Liver (tissue), 8 donors: ENCODE measurements at regions not wholly inside any gene's neighbourhood (a gene's known extent, or its start where the extent isn't known, plus 50 kb on each side); places are given as distances from the start of the nearest gene placed in this dataset.

Source experiments
- DNase-seq: peaks from one replicate; pipeline ENCODE4 v3.0.0-alpha.2; 2017; ENCODE audit warnings: low spot score
- H3K27ac ChIP-seq, 2 donors: one replicate each; pipeline ENCODE4 v1.7.0; 2013; ENCODE audit warnings: inconsistent platforms in 2 of 2, low read length in 2 of 2, control low read depth in 1 of 2, low read depth in 1 of 2, mild to moderate bottlenecking in 1 of 2
- H3K27me3 ChIP-seq, 4 donors: one replicate each; pipeline versions ENCODE4 v1.6.1 to v1.7.0; 2013; ENCODE audit warnings: low read length in 3 of 4, inconsistent platforms in 1 of 4, mild to moderate bottlenecking in 1 of 4, moderate library complexity in 1 of 4; ENCODE audit not compliant: control insufficient read depth in 4 of 4, insufficient read depth in 4 of 4
- H3K36me3 ChIP-seq, 4 donors: one replicate each; pipeline versions ENCODE4 v1.6.1 to v1.7.0; 2013; ENCODE audit warnings: low read length in 3 of 4, mild to moderate bottlenecking in 3 of 4, low read depth in 1 of 4, moderate library complexity in 1 of 4; ENCODE audit not compliant: control insufficient read depth in 4 of 4, insufficient read depth in 3 of 4
- H3K4me1 ChIP-seq, 4 donors: one replicate each; pipeline versions ENCODE4 v1.6.1 to v1.7.0; 2013; ENCODE audit warnings: low read length in 3 of 4, mild to moderate bottlenecking in 3 of 4, moderate library complexity in 1 of 4; ENCODE audit not compliant: control insufficient read depth in 4 of 4, insufficient read depth in 4 of 4
- H3K4me3 ChIP-seq, 3 donors: one replicate each; pipeline versions ENCODE4 v1.6.1 to v1.7.0; 2013; ENCODE audit warnings: low read length in 3 of 3, control low read depth in 1 of 3, low read depth in 1 of 3, mild to moderate bottlenecking in 1 of 3
- H3K9ac ChIP-seq, 2 donors: one replicate each; pipeline ENCODE4 v1.7.0; 2013; ENCODE audit warnings: low read length in 2 of 2, mild to moderate bottlenecking in 2 of 2, moderate library complexity in 2 of 2, control low read depth in 1 of 2, low read depth in 1 of 2
- H3K9me3 ChIP-seq, 4 donors: one replicate each; pipeline versions ENCODE4 v1.6.1 to v1.7.0; 2013; ENCODE audit warnings: low read length in 3 of 4; ENCODE audit not compliant: control insufficient read depth in 4 of 4
- EGR1 ChIP-seq, 2 donors: IDR thresholded peaks; 2 replicates each; pipeline ENCODE4 v1.6.1; 2016 to 2018; ENCODE audit warnings: antibody characterized with exemption in 2 of 2, low read depth in 2 of 2
- GABPA ChIP-seq, 2 donors: IDR thresholded peaks in 1 of 2; conservative IDR thresholded peaks in 1 of 2; 2 replicates each; pipeline ENCODE4 v1.6.1; 2016; ENCODE audit warnings: antibody characterized with exemption in 2 of 2, mild to moderate bottlenecking in 1 of 2, moderate library complexity in 1 of 2
- JUND ChIP-seq, 2 donors: IDR thresholded peaks; 2 replicates each; pipeline ENCODE4 v1.6.1; 2016; ENCODE audit warnings: antibody characterized with exemption in 2 of 2
- NR2F2 ChIP-seq: IDR thresholded peaks from 2 replicates; pipeline ENCODE4 v1.6.1; 2016; ENCODE audit warnings: antibody characterized with exemption
- RAD21 ChIP-seq, 2 donors: IDR thresholded peaks; 2 replicates each; pipeline ENCODE4 v1.6.1; 2016; ENCODE audit warnings: antibody characterized with exemption in 2 of 2, mild to moderate bottlenecking in 2 of 2
- RXRA ChIP-seq, 2 donors: IDR thresholded peaks; 2 replicates each; pipeline ENCODE4 v1.6.1; 2017 to 2018; ENCODE audit warnings: antibody characterized with exemption in 2 of 2, mild to moderate bottlenecking in 1 of 2
- YY1 ChIP-seq: IDR thresholded peaks from 2 replicates; pipeline ENCODE4 v1.6.1; 2016; ENCODE audit warnings: antibody characterized with exemption, mild to moderate bottlenecking
- WGBS: extraction: QIAGEN DNeasy Blood & Tissue Kit; methylation state at CpG from one replicate; pipeline ENCODE4 v1.1.7; 2013; 5-methylcytosine and 5-hydroxymethylcytosine counted together
- TF ChIP-seq, protein P1 (sequence below): fragments of 150-350 bp; IDR thresholded peaks from 2 replicates; pipeline ENCODE4 v1.5.1; 2017; ENCODE audit warnings: improper control_type of control experiment, low read depth, low read length; ENCODE audit not compliant: missing input control
- TF ChIP-seq, protein P2 (sequence below): IDR thresholded peaks from 2 replicates; pipeline ENCODE4 v1.6.1; 2016; ENCODE audit warnings: antibody characterized with exemption, mild to moderate bottlenecking
- TF ChIP-seq, protein P3 (sequence below): IDR thresholded peaks from 2 replicates; pipeline ENCODE4 v1.6.1; 2016; ENCODE audit warnings: antibody characterized with exemption
- TF ChIP-seq, protein P4 (sequence below): IDR thresholded peaks from 2 replicates; pipeline ENCODE4 v1.6.1; 2016; ENCODE audit warnings: antibody characterized with exemption
- donor health status: healthy.
- donor health status: healthy.
- donor health status: healthy.
- donor health status: healthy.
- donor health status: healthy.

DNA sequence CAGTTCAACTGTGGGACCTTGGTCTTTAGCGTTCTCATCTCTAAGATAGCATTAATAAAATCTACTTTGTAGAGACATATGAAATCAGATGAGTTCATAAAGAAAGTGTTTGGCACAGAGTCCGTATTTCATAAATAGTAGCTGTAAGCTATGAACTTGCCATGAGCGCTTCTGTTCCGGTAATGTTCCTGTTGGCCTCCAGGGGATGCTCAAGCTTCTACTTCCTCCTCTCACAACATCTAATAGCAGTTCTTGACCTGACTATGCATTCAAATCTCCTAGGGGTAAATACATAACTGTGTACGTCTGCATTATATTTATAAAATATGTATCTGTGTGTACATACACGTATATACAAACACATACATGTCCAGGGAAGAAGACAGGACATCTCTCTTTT, 288.2 kb upstream of the TMPO start:
- no peaks in the 10 kb centered on the region for H3K36me3 ChIP-seq
- TF ChIP-seq, protein P1, sequence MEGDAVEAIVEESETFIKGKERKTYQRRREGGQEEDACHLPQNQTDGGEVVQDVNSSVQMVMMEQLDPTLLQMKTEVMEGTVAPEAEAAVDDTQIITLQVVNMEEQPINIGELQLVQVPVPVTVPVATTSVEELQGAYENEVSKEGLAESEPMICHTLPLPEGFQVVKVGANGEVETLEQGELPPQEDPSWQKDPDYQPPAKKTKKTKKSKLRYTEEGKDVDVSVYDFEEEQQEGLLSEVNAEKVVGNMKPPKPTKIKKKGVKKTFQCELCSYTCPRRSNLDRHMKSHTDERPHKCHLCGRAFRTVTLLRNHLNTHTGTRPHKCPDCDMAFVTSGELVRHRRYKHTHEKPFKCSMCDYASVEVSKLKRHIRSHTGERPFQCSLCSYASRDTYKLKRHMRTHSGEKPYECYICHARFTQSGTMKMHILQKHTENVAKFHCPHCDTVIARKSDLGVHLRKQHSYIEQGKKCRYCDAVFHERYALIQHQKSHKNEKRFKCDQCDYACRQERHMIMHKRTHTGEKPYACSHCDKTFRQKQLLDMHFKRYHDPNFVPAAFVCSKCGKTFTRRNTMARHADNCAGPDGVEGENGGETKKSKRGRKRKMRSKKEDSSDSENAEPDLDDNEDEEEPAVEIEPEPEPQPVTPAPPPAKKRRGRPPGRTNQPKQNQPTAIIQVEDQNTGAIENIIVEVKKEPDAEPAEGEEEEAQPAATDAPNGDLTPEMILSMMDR, result no peak
- no peak for TF ChIP-seq RAD21 (IDR thresholded peaks at IDR 0.05)
- no peak for TF ChIP-seq GABPA (IDR thresholded peaks at IDR 0.05 in 1 of 2, conservative IDR thresholded peaks at IDR 0.05 in 1 of 2)
- no peak for TF ChIP-seq YY1
- TF ChIP-seq JUND (IDR thresholded peaks at IDR 0.05), result no peak
- TF ChIP-seq, protein P2, sequence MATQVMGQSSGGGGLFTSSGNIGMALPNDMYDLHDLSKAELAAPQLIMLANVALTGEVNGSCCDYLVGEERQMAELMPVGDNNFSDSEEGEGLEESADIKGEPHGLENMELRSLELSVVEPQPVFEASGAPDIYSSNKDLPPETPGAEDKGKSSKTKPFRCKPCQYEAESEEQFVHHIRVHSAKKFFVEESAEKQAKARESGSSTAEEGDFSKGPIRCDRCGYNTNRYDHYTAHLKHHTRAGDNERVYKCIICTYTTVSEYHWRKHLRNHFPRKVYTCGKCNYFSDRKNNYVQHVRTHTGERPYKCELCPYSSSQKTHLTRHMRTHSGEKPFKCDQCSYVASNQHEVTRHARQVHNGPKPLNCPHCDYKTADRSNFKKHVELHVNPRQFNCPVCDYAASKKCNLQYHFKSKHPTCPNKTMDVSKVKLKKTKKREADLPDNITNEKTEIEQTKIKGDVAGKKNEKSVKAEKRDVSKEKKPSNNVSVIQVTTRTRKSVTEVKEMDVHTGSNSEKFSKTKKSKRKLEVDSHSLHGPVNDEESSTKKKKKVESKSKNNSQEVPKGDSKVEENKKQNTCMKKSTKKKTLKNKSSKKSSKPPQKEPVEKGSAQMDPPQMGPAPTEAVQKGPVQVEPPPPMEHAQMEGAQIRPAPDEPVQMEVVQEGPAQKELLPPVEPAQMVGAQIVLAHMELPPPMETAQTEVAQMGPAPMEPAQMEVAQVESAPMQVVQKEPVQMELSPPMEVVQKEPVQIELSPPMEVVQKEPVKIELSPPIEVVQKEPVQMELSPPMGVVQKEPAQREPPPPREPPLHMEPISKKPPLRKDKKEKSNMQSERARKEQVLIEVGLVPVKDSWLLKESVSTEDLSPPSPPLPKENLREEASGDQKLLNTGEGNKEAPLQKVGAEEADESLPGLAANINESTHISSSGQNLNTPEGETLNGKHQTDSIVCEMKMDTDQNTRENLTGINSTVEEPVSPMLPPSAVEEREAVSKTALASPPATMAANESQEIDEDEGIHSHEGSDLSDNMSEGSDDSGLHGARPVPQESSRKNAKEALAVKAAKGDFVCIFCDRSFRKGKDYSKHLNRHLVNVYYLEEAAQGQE, result no peak
- no peak for TF ChIP-seq NR2F2
- no peak for TF ChIP-seq EGR1 (IDR thresholded peaks at IDR 0.05; ENCODE audit: low read depth in 2 of 2)
- TF ChIP-seq, protein P3, sequence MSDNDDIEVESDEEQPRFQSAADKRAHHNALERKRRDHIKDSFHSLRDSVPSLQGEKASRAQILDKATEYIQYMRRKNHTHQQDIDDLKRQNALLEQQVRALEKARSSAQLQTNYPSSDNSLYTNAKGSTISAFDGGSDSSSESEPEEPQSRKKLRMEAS, result no peak
- no peak for TF ChIP-seq RXRA (IDR thresholded peaks at IDR 0.05)
- no peak overlapping the region for H3K9ac ChIP-seq
- WGBS, result 90% methylated on average over 6 of the region's 6 CpGs
- H3K4me1 ChIP-seq, result peaks cover 0 to 4% (median 0%) of the 10 kb centered on the region in 4 donors
- H3K4me3 ChIP-seq, result no peak overlapping the region
- no peak overlapping the region for H3K27ac ChIP-seq
- H3K9me3 ChIP-seq, result no peaks in the 10 kb centered on the region
- H3K27me3 ChIP-seq, result peaks cover 0 to 3% (median 0%) of the 10 kb centered on the region in 4 donors
- no peak for DNase-seq

DNA sequence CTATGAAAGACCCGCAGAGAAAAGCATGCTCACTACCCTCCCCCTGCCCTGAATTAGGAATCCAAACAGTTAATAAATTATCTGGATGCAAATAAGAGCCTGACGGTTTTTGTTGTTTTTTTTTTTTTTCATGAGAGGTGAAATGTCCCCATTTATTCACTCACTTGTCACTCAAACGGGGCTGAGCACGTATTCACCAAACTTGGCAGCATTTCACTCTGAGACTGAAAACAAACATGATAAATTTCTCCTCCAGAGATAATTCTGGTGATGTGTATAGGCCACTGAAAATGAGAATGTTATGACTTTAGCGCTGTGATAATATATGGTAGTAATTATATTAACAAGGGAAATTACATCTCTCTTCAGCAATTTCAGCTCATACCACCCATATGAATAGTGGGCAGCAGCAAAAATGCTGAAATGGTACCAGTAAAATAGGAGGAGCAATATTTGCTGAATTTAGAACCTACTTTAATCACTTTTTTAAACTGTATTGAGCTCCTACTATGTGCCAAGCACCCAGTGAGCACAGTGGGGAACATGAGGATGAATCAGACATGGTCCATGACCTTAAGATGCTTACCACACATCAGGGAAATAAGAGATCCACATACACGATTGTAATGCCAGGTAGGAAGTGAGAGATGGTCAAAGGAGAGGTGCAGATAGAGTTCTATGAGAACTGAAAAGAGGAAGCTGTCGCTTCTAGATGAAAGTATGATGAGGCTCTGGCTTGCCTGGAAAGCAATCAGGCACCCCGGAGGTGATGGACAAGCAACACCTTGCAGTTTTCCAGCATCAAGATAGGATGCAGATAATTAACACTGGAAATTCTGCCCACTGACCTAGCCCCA, 286.5 kb upstream of the TMPO start:
- Histone ChIP-seq H3K27ac (no peak overlapping the region), H3K36me3 (no peaks in the 10 kb centered on the region), H3K4me1 (peaks cover 0 to 4% (median 0%) of the 10 kb centered on the region in 4 donors), H3K4me3 (no peak overlapping the region), H3K9ac (no peak overlapping the region), H3K27me3 (peaks cover 0 to 3% (median 0%) of the 10 kb centered on the region in 4 donors), H3K9me3 (no peaks in the 10 kb centered on the region)
- WGBS, result 49% methylated on average over 8 of the region's 8 CpGs
- DNase-seq, result no peak
- TF ChIP-seq, protein P1, result no peak
- TF ChIP-seq, protein P4, sequence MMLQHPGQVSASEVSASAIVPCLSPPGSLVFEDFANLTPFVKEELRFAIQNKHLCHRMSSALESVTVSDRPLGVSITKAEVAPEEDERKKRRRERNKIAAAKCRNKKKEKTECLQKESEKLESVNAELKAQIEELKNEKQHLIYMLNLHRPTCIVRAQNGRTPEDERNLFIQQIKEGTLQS, result no peak
